Umbilical cord (tissue), 1 donor: ENCODE measurements at regions not wholly inside any gene's neighbourhood (a gene's known extent, or its start where the extent isn't known, plus 50 kb on each side); places are given as distances from the start of the nearest gene placed in this dataset.

ENCODE experiments used
- DNase-seq: peaks from one replicate; pipeline ENCODE4 v3.0.0-alpha.2; 2015; ENCODE audit warnings: low spot score

DNA sequence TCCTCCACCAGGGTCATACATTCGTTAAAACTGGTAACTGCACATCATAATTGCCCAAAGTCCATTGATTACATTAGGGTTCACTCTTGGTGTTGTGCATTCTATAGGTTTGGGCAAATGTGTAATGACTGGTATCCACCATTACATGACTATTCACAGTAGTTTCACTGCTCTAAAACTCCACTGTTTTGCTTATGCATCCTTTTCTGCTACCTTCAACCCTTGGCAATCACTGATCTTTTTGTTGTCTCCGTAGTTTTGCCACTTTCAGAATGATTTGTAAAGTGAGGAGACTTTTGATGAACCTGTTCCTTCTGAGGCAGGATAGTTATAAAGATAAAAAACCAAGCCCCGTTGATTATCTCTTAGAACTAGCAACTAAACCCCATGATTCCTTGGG is 187.3 kb upstream of the MCHR2 start:
- DNase-seq: no peak

DNA sequence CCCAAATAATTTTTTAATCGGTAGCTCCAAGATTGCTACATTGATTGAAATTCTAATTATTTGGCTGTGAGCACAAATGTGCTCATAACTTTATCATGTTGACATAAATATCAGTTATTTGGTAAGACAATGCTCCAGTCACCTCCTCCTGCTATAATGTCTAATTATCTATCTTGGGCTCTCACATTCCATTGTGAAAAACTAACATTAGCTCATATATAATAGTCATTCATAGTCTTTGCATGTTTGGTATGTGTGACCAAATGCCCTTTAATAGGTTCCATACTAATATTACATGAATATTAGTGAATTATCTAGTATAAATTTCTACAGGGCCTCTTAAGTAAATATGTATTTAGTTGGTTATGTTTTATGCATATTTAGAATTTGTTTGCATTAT is 185.6 kb upstream of the MCHR2 start:
- DNase-seq: no peak

DNA sequence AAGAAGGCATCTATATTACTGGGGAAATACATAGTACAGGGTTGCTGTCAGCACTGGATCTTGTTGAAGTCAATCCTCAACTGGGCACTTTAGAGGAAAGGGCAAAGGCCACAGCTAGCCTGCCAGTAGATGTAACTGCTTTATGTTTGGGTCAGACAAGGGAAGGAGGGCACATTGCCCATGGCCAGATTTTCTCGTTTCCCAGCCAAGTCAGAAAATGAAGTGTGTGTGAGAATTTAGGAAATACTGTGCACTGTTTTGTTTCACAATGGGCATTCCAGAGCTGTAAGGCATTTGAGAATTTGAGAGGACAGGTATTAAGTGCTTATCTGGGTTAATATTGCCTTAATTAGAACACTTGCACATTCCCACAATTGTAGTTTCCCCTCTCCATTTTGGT is 183.9 kb upstream of the MCHR2 start:
- DNase-seq: no peak

DNA sequence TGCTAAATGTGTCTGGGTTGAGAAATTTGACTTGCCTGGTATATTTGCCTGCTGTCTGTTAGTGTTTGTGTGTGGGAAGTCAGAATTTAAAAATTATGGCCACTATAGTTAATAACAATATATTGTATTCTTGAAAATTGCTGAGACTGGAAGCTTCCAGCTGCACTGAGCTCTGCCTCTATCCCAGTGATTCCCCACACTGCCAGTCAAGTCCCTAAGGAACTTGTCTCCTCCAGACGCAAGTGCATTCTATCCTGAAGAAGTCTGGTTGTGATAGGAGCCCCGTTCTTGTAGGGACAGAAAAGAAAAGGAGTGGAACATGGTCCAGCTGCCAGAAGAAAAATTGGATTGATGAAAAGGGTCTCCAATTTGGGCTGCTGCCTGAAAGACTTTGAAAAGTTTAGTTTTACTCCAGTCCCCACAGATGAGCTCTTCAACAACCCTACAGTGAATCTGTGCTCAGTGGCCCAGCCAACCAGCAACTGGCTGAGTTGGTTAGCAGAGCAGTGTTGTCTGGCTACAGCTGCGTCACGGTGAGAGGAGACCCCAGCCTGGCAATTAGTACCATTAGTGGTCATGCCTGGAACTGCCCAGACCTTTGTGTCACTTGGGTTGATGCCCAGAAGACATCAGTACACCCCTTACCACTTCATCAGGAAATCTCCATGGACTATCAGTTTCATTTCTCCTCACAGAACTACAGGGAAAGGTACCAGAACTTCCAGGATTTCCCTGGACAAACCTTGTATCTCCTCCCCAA is 183.1 kb upstream of the MCHR2 start:
- DNase-seq: no peak

DNA sequence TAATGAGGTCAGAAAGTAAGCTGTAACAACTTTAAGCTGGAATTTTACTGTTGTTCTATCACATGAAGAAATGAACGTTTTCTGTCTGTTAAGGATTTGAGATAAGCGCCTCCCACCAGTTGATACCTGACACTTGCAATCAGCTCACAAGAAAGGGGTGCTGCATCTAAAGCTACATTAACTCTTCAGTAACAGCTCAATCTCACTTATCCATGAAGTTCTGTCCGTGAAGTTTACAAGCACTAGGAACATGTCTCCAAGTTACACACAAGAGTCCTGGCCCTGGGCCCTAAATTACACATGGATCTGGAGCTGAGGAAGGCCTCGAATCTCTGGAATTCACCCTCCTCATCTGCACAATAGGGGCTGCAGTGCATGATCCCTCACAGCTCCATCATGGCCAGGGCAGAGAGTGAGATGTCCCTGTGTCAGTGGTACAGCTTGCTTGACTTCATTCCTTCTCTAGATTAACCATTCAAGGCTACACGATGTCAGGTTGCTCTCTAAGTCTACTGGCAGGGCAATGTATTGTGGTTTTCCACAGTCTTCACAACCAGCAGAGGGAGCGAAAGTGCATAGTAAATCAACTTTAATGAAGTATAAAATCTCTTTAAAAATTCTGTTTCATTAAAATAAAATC is 182.4 kb upstream of the MCHR2 start:
- peak; percentile 29 for DNase-seq

DNA sequence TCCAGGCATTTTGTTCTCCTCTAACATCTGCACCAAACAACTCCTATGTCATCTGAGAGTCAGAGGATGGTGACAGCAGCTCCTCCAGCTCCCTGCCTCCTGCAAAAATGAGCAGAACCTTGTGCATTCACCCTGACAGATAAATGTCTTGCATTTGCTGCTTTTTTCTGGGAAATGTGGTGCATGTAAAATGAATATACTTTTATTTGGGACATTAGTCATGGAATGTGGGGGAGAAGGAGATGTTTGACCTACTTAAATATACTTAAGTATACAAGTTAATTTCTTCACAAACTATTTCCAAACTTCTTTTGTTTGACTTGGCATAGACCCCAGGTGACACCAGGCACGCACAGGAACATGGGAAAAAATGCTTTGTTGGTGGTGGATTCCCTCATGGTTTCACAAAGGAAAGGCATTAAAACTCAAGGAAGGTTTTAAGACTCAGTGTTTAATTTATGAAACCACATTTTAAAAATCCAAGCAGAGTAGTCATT is 181.8 kb upstream of the MCHR2 start:
- DNase-seq: no peak

DNA sequence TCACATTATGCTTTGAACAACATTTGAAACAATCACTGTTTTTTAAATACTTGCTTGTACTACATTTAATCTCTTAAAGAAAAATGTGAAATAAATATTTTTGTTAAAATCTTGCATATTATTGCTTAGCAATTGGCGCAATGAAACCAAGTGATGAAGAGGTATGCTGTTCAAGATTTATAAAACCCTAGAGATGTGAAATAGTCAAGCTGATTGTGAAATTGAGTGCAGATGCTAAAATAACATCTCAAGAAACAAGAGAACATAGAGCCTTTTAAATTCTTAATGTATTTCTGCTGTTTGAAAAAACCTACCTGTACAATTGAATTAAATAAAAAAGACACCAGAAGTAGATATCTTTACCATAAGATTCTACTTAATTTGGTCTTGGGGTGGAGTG is 179.2 kb upstream of the MCHR2 start:
- no peak for DNase-seq

DNA sequence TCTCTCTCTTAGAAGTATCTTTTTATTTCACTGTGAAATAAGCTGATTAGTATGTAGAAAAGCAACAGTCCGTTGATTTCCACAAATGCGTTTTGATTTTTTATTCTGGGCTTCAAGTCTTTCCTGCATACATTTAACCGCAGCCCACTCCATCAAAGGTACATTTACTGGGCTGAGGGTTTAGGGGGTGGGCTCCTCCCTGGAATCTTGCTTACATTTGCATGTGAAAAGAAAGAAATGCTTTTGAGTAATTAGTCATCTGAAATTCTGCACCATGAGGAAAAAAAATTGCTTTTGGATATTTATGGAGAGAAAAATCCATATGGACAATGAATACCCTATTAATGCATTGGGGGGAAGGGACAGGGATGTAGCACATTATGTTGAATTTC is 178.3 kb upstream of the MCHR2 start:
- DNase-seq: no peak

DNA sequence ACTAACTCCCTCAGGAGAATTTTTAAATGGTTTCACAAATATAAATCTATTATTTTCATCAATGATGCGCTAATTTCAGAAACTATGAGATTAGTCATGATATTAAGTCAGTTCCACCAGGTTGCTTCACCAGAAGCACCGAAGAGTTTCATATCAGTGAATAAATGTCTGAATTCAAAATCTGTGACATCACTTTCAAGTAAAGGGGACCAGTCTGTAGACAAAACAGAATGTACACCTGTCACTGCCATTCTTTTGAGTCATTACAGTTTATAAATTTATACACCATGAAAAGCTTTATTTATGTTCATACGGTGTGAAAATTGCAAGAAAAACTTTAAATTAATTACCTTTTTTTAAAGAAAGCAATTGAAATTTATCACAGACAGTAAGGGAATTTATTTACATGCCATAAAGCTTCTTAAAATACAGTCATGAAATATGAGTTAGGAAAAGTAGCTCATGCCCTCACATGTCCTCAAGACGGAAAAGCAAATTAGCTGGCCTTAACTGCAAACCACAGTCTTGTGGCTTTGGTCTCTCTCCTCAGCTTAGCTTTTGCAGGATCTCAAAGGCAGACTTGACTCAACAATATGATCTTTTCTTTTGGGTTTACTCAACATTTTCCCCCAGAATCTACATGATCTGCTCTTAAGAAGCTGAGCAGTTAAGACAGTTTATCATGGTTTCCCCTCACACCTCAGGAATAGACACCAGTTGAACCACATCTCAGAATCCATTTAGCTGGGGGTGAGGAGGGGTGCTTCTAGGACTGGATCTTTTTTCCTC is 177.7 kb upstream of the MCHR2 start:
- DNase-seq: no peak

DNA sequence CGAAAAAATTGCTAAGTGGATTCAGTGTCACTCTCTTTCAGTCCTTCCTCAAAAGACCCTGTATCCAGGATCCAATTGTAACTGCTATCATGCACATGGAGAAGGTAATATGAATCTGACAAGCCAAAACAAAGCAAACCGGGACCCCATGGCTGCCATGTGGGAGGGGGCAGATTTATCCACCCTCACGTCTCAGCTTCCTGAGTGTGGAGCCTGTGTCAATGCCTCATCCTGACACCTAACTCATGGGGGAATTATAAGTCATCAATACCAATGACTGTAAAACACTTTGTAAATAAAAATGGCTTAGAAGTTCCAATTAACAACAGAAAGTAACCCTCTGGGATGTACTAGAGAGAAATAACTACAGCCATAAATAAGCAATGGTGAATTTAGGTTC is 174.1 kb upstream of the MCHR2 start:
- no peak for DNase-seq

DNA sequence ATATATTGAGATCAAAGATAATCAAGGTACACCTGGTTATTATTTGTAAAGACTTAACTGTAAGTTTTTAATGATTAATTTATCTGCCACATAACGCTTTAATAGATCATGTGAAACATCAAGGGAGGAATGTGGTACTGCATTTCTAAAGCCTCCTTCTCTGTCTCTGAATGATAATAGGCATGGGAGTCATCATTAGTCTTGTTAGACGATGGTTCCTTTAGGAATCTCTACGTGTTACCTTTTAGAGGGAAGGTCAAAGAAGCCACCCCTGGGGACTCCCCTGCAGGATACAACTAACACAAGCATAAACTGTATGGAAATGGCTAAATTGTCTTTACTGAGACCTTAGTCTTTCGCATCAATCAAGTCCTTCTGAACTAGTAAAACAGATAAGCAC is 173.6 kb upstream of the MCHR2 start:
- no peak for DNase-seq

DNA sequence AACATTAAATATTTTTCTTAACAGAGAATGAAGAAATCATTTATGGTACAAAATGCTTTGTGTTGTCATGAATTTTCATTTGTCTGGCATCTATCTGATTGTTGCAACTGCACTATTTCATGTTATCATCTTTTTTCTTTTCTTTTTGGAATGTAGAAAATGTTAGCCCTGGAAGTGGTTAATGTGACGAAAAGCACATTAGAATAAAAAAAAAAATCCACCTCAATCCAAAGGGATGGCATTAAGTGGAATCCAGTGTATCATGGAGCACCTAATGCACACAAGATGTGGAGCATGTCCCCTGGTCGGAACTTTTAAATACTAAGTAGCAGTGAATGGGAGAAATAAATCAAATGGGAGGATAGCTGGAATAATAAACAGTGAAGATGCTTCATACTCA is 172.9 kb upstream of the MCHR2 start:
- no peak for DNase-seq

DNA sequence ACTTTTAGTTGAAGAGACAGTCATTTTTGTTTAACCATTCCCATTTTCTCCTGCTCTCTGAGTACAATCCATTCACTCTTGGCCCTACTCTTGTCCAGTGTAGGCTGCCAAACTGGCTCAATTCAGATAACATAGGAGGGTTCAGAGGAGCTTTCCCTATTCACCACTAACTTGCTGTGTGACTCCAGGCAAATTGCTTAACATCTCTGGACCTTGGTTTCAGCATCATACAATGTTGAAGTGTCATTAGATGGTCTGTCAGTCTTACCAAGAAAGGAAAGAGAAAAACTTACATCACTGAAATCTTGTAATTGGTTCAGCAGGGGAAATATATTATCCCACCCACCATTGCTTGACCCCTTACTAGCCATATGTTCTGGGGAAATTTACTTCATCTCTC is 171.4 kb upstream of the MCHR2 start:
- DNase-seq: no peak

DNA sequence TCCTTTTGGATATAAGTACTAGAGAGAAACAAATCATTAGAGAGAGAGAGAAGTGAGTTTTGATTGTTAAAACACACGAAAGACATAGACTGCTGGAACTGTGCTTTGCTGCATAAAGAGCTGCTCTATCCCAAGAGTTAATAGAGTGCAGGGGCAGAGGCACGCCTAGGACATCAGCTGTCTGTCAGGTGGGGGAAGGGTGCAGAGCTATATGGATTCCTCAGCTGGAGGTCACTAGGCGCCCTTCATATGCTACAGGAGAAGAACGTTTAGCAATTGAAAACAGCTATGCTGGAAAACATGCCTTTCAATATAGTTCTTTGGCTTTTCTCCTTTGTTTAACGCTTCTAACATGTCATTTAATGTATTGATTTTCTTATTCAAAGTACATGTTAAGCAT is 169.0 kb upstream of the MCHR2 start:
- DNase-seq: no peak

DNA sequence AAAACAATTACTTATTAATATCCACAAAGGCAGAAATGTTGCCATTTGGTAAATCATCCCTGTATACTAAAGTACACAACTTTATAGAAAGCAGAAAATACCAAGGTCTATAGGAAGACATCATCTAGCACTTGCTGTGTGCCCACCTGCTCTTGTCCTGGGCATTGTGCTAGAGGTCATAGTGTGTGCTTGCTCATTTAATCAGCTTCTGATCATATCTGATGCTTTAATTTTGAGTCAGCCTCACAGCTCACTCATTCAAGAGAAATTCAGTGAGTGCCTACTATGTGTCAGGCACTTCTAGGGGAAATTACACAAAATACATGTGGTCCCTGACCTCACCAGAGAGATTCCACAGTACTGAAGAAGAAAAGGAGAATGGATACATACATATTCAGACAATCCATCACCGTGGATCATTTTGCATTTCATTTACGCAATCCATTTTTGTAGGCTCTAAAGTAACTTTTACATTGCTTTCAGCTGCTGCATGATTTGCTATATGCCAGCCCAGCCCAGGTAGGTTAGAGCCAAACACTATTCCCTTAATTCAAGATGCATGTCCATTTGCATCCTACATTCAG is 167.9 kb upstream of the MCHR2 start:
- DNase-seq: no peak

DNA sequence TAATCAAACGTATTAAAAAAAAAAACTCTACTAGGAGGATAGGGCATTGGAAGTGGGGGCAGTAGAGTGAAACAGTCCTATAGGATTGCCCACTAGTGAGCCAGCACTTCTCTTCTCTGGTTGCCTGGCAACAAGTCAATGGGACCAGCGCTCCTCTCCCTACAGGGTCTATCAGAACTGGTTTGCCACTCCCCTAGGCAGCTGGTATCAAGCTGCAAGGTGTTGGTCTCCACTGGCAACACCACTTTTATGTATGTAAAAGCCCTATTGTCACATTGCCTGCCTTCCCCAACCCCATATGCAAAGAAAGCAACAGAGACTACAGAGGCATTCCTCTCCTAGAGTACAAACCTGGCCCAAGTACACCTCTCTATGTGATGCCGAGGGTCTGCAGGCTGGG is 166.9 kb upstream of the MCHR2 start:
- DNase-seq: no peak

DNA sequence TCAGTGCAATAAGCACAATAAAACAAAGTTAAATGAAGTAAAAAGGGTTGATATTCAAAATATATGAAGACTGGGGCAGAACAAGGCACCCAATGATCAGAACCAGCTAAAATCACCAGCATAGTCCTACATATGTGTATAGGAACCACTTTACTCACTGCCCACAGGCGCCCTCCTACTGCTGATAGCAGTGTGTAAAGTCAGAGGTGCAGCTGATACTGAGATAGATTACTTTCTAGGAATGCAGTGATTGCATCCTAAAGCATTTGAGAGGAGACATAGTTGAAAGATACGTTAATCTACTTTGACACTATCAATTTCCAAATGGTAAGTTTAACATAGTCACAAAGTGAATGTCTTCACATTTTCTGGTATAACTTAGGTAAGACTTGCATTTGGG is 161.1 kb upstream of the MCHR2 start:
- DNase-seq: no peak

DNA sequence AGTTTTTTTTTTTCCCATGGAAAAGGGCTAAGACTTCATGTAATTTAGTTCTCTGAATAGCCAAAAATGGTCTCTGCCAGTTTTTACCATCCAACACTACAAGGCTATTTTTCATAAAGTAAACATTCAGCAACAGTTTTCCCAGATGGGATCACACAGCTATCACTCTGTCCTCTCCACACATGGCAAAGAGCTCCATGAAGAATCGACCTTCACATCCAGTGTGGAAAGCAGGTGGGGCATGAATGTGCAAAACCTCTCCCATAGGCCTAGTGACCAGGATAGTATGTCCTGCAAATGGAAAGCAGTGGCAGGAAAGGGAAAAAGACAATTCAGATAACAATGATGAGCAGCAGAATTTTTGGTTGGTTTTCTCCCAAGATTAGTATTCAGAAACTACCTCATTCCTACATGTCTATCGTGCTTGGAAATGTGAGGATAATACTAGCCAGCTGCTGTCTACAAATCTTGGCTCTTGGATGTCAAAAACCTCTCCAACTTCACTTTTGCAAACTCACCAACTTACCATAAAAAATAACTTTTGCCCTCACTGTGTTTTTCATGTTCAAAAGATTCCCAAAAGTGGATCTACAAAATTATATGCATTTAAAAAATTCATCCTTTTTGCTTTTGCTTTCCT is 159.7 kb upstream of the MCHR2 start:
- DNase-seq: no peak

DNA sequence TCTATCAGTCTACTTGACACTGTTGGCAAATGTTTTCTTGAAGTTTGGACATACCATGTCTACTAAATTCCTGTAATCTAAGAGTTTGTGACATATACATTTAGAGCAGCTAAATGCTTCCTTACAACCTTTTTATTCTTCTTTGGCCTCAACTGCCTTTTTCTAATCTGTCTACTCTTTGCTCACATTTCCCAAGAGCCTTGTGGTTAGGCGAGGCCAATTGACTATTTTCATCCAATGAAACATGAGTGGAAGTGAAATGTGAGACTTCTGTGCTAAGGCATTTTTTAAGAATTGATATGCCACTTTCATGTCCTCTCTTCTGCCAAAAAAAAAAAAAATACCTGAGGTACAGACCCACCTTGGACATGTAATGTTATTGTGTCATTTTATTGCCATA is 158.2 kb upstream of the MCHR2 start:
- no peak for DNase-seq

DNA sequence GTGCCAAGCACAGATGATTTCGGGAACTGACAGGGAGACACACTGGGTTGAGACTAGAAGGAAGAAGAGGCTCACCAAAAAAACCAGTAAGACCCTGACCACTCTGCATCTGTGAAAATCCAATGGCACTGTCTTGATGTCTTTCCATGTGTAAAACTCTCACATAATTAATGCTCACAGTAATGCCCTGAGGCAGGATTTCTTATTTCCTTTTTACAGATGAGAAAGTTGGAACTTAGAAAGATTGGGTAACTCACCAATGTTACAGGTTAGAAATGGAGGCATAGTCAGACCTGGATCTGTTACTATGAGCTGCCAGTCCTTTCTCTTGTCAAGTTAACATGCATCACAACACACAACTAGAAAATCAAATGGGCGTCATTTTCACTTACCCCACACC is 151.0 kb upstream of the MCHR2 start:
- no peak for DNase-seq

DNA sequence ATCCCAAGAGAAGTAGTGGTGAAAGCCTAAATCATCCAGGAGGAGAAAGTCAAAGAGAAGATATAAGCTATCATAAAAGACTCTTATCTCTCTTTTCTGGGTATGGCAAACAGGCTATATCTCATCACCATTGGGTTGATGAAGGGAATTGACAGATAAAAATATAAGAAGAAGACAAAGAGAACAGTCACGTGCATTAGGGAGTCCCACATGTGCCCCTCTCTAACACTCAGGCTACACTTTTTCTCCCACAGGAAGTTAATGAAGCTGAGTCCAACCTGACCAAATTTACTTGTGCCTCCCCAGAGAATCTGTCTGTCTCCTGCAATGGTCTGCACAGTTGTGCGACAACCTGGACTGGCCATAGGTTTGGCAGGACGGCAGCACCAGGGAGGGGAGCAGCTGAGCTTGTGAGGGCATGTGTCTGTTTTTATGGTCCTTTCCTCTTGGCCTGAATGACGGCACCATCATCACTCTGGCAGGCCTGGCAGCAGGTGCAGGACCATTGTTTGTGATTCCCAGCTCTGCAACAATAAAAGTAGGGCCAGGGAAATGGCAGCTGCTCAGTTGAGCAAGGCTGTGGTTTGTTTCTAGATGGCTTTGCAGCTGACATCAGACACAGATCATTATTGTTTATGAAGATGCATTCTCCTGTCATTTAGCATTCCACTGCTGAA is 144.5 kb upstream of the MCHR2 start:
- no peak for DNase-seq
